Transverse colon (tissue), 4 donors: ENCODE measurements at regions not wholly inside any gene's neighbourhood (a gene's known extent, or its start where the extent isn't known, plus 50 kb on each side); places are given as distances from the start of the nearest gene placed in this dataset.

Experiments
- CTCF ChIP-seq, 5 experiments: fragments of 200-600 bp in 3 of 5; fragments of 450-650 bp in 2 of 5; sonication (generic) in 3 of 5; IDR thresholded peaks; 1 replicate in 2 of 5; 2 replicates in 3 of 5; pipeline ENCODE4 v1.5.1; 2016 to 2017; ENCODE audit warnings: antibody characterized with exemption in 5 of 5, inconsistent platforms in 3 of 5, mild to moderate bottlenecking in 2 of 5, moderate library complexity in 1 of 5
- EP300 ChIP-seq: sonication (generic); formaldehyde crosslinking; IDR thresholded peaks from one replicate; pipeline ENCODE4 v1.6.1; 2017; ENCODE audit warnings: antibody characterized with exemption, low read depth
- POLR2A ChIP-seq: fragments of 450-650 bp; IDR thresholded peaks from one replicate; pipeline ENCODE4 v1.6.1; 2016; ENCODE audit warnings: antibody characterized with exemption, mild to moderate bottlenecking, moderate library complexity
- POLR2AphosphoS5 ChIP-seq, 3 donors: sonication (generic); formaldehyde crosslinking; IDR thresholded peaks; one replicate each; pipeline ENCODE4 v1.6.1; 2016; ENCODE audit warnings: antibody characterized with exemption in 3 of 3

GRCh38 chr13:109395014-109395413 is 391.4 kb downstream of the IRS2 start:
- TF ChIP-seq CTCF (IDR thresholded peaks at IDR 0.05) (no peak), EP300 (no peak), POLR2AphosphoS5 (IDR thresholded peaks at IDR 0.05) (no peak), POLR2A (no peak)
